GM12878 (cell line): ENCODE measurements at regions not wholly inside any gene's neighbourhood (a gene's known extent, or its start where the extent isn't known, plus 50 kb on each side); places are given as distances from the start of the nearest gene placed in this dataset.

Experiments used
- ATAC-seq: fragments of 200-7000 bp; cut with Tn5 transposase; 3 replicates; pipeline ENCODE4 v1.9.1; 2020; ENCODE audit warnings: mild to moderate bottlenecking, moderate library complexity
- BruUV-seq: library from RNA; stranded (reverse); fragments of 400-500 nt; replicated peaks from 2 replicates; lab custom pipeline; 2021; lab: Mats Ljungman, UMichigan
- CTCF ChIA-PET: fragments of 300-600 bp; sonication (Branson Sonifier 250); formaldehyde crosslinking; extraction: SDS; loops from one replicate; lab custom pipeline; 2021; ENCODE audit warnings: inconsistent platforms; lab: Yijun Ruan, JAX
- POLR2A ChIA-PET: fragments of 350-600 bp; formaldehyde crosslinking; extraction: SDS; loops from one replicate; lab custom pipeline; 2021; ENCODE audit warnings: inconsistent platforms; lab: Charles Lee
- RAD21 ChIA-PET: fragments of 300-600 bp; sonication (Branson Sonifier 250); formaldehyde crosslinking; loops from one replicate; lab custom pipeline; 2023; ENCODE audit warnings: antibody characterized with exemption; ENCODE audit not compliant: unreplicated experiment; lab: Charles Lee
- SMC1A ChIA-PET: fragments of 300-600 bp; sonication (Branson Sonifier 250); formaldehyde crosslinking; loops from one replicate; lab custom pipeline; 2023; ENCODE audit not compliant: unreplicated experiment, uncharacterized antibody; lab: Charles Lee
- DNase-seq: peaks from one replicate; pipeline ENCODE4 v3.0.0-alpha.2; 2011; ENCODE audit warnings: low read depth, low spot score
- FAIRE-seq: peaks from 3 replicates; lab custom pipeline; 2011; peaks lifted over from hg19 to GRCh38; lab: Jason Lieb, UNC
- H2AFZ ChIP-seq: 2 replicates; pipeline ENCODE4 v1.6.0; 2011; ENCODE audit warnings: low read depth, low read length, control low read depth; ENCODE audit not compliant: control insufficient read depth
- H3K27ac ChIP-seq: 2 replicates; pipeline ENCODE4 v1.5.1; 2011; ENCODE audit warnings: control low read depth; ENCODE audit not compliant: control insufficient read depth, insufficient read depth
- H3K27me3 ChIP-seq, 2 experiments: replicated peaks in 1 of 2; 2 replicates each; pipeline versions ENCODE4 v1.6.0 to v1.6.1; 2011; ENCODE audit warnings: low read length in 1 of 2; ENCODE audit not compliant: control insufficient read depth in 2 of 2, insufficient read depth in 2 of 2
- H3K36me3 ChIP-seq, 2 experiments: 2 replicates each; pipeline ENCODE4 v1.5.1; 2011; ENCODE audit warnings: low read length in 1 of 2; ENCODE audit not compliant: control insufficient read depth in 2 of 2, insufficient read depth in 2 of 2
- H3K4me1 ChIP-seq: 2 replicates; pipeline ENCODE4 v1.6.1; 2011; ENCODE audit warnings: mild to moderate bottlenecking, low read length, moderate library complexity, mixed read lengths; ENCODE audit not compliant: control insufficient read depth, insufficient read depth
- H3K4me2 ChIP-seq: 2 replicates; pipeline ENCODE4 v1.6.0; 2011; ENCODE audit warnings: control low read depth; ENCODE audit not compliant: control insufficient read depth, insufficient read depth
- H3K4me3 ChIP-seq: fragments of 200-600 bp; sonication (generic); 2 replicates; pipeline ENCODE4 v1.5.1; 2016
- H3K79me2 ChIP-seq: 2 replicates; pipeline ENCODE4 v1.6.0; 2011; ENCODE audit warnings: low read length; ENCODE audit not compliant: control insufficient read depth, insufficient read depth
- H3K9ac ChIP-seq: 2 replicates; pipeline ENCODE4 v1.8.0; 2011; ENCODE audit warnings: low read length, control low read depth, mixed read lengths; ENCODE audit not compliant: control insufficient read depth, insufficient read depth
- H3K9me3 ChIP-seq: replicated peaks from 3 replicates; pipeline ENCODE4 v1.5.1; 2011; ENCODE audit warnings: mild to moderate bottlenecking, low read length; ENCODE audit not compliant: control insufficient read depth, insufficient read depth
- H4K20me1 ChIP-seq: 2 replicates; pipeline ENCODE4 v1.6.0; 2011; ENCODE audit not compliant: control insufficient read depth, insufficient read depth
- ATF7 ChIP-seq: fragments of 450-650 bp; IDR thresholded peaks from 2 replicates; pipeline ENCODE4 v1.6.1; 2016; ENCODE audit warnings: low read depth, mild to moderate bottlenecking
- BCLAF1 ChIP-seq: fragments of 450-650 bp; IDR thresholded peaks from 2 replicates; pipeline ENCODE4 v1.6.1; 2017; ENCODE audit warnings: antibody characterized with exemption, mild to moderate bottlenecking, moderate library complexity
- DPF2 ChIP-seq: fragments of 450-650 bp; IDR thresholded peaks from 2 replicates; pipeline ENCODE4 v1.6.1; 2017; ENCODE audit warnings: mild to moderate bottlenecking
- EZH2 ChIP-seq: IDR thresholded peaks from 2 replicates; pipeline ENCODE4 v1.6.1; 2012; ENCODE audit warnings: low read depth, mild to moderate bottlenecking, control low read depth, inconsistent platforms, low read length, borderline replicate concordance; ENCODE audit not compliant: control insufficient read depth
- KDM1A ChIP-seq: fragments of 200-600 bp; sonication (generic); IDR thresholded peaks from 2 replicates; pipeline ENCODE4 v1.6.1; 2016; ENCODE audit warnings: borderline replicate concordance
- MEF2B ChIP-seq: fragments of 450-650 bp; IDR thresholded peaks from 2 replicates; pipeline ENCODE4 v1.6.1; 2018; ENCODE audit warnings: mild to moderate bottlenecking, moderate library complexity; ENCODE audit not compliant: partially characterized antibody, poor library complexity, severe bottlenecking
- NFYB ChIP-seq: IDR thresholded peaks from 2 replicates; pipeline ENCODE4 v1.6.1; 2011; ENCODE audit warnings: low read depth, mild to moderate bottlenecking, low read length, improper control_type of control experiment, moderate library complexity; ENCODE audit not compliant: insufficient read depth
- NR2C2 ChIP-seq: IDR thresholded peaks from 2 replicates; pipeline ENCODE4 v1.6.1; 2011; ENCODE audit warnings: borderline replicate concordance, low read depth; ENCODE audit not compliant: control insufficient read depth, insufficient read length
- NRF1 ChIP-seq: conservative IDR thresholded peaks from 2 replicates; pipeline ENCODE4 v1.6.1; 2011; ENCODE audit warnings: mild to moderate bottlenecking, low read depth, low read length, improper control_type of control experiment
- RFX5 ChIP-seq: IDR thresholded peaks from 2 replicates; pipeline ENCODE4 v1.6.1; 2011; ENCODE audit warnings: low read depth, low read length, improper control_type of control experiment
- SKIL ChIP-seq: fragments of 450-650 bp; IDR thresholded peaks from 2 replicates; pipeline ENCODE4 v1.6.1; 2017; ENCODE audit warnings: mild to moderate bottlenecking, low read depth, inconsistent platforms; ENCODE audit not compliant: poor library complexity, severe bottlenecking
- SP1 ChIP-seq: IDR thresholded peaks from one replicate; pipeline ENCODE4 v1.6.1; 2011; ENCODE audit warnings: low read depth, low read length
- TCF12 ChIP-seq: IDR thresholded peaks from 2 replicates; pipeline ENCODE4 v1.6.1; 2011; ENCODE audit warnings: low read depth, mild to moderate bottlenecking, low read length
- TCF7 ChIP-seq: IDR thresholded peaks from 2 replicates; pipeline ENCODE4 v1.6.1; 2014; ENCODE audit warnings: antibody characterized with exemption, borderline replicate concordance
- WGBS: methylation state at CpG from one replicate; pipeline ENCODE4 v1.1.6; 2016; ENCODE audit warnings: low lambda C conversion rate; ENCODE audit not compliant: insufficient replicate concordance, insufficient coverage; ENCODE audit errors: missing lambda C conversion rate; 5-methylcytosine and 5-hydroxymethylcytosine counted together
- in situ Hi-C: fragments of 300-500 bp; cut with MboI; formaldehyde crosslinking; loops from 9 replicates; pipeline ENCODE4 v1.14.3; 2018; ENCODE audit warnings: mixed read lengths
- intact Hi-C: fragments of 100-400 bp; cut with micrococcal nuclease; formaldehyde crosslinking; loops from one replicate; pipeline ENCODE4 v1.14.2; 2022; ENCODE audit not compliant: unreplicated experiment
- TF ChIP-seq, protein P1 (sequence below): fragments of 450-650 bp; IDR thresholded peaks from 2 replicates; pipeline ENCODE4 v1.6.1; 2016; ENCODE audit warnings: mild to moderate bottlenecking

DNA sequence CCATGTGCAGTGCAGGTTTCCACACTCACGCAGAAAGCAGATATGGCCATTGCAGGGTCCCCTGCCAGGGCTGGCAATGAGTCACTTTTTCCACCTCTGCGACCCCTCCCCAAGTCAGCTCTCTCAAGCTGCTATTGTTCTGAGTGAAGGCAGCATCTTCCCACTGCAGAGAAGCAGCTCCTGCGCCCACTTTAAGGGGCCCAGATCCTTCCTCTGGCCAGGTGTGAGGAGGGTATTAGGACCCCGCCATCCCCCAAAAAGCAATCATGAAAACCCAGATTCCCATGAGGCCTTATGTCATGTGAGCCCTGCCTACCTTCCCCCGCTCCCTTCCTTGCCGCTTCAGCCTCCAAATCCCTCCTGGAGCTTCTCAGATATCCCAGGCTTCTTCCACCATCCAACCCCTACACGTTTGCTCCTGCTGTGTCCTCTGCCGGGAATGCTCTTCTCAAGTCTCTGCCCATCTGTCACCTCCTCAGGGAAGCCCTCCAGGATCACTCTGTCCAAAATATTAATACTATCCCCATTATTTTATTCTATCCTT lies 220.3 kb downstream of the NFATC2 start (continued):
- no peak for TF ChIP-seq ATF7
- no peak for TF ChIP-seq DPF2
- no peak for TF ChIP-seq BCLAF1
- TF ChIP-seq MEF2B: no peak

DNA sequence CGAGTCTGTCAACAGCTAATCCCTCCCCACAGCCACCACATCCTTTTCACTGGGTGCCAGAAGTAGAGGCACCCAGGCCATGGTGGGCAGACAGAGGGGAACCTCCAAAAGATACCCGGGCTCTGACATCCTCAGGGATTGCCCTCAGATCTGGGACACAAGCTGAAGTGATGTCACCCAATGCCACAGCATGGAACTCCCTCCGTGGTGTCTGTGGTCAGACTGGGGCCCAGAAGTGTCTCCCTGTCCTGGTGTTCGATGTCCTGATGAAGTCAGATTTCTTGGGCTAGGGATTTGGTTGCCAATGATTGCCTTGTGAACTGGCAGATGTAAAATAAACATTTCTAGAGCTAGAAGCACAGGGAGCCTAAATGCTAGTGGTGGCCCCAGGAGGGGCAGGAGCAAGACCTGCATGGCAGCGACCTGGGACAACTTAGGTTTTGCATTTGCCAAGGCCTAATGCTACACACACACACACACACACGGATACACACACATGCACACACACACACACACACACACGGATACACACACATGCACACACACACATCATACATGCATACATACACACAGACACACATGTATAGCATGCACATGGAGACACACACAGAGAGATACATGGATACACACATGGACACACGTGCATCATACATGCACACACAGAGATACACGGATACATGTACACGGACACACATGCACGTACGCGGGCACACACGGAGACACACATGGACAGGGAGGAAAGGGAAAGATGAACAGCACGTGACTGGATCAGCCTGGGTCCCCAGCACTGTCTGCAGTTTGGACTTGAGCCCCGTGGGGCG lies 221.0 kb downstream of the NFATC2 start:
- CTCF ChIA-PET: interaction anchor here (0.6 to 1.0 kb wide), 3 partner anchors 10 to 274 kb away, joined by 3 to 4 read pairs (median 3); no protein-coding TSS in a partner anchor

More for the DNA sequence above, 221.0 kb downstream of the NFATC2 start:
- ChIA-PET POLR2A (no interaction called here), RAD21 (no interaction called here), SMC1A (no interaction called here)
- H3K9me3 ChIP-seq: no peaks in the 10 kb centered on the region; the same call in 2 of the 3 replicates
- no peaks in the 10 kb centered on the region for H3K36me3 ChIP-seq
- ATAC-seq (no peak), FAIRE-seq (no peak), DNase-seq (no peak)
- intact Hi-C loops: no loop called here
- H2AFZ ChIP-seq: no peak overlapping the region
- no peak overlapping the region for H3K4me2 ChIP-seq
- H3K79me2 ChIP-seq: no peaks in the 10 kb centered on the region
- H3K4me1 ChIP-seq: no peaks in the 10 kb centered on the region
- no peak overlapping the region for H3K27ac ChIP-seq
- no peaks in the 10 kb centered on the region; a peak in 2 of 4 replicates for H3K27me3 ChIP-seq
- TF ChIP-seq NRF1 (no peak), TCF12 (no peak), NFYB (no peak), TCF7 (no peak), KDM1A (no peak), RFX5 (no peak), SP1 (no peak), SKIL (no peak), EZH2 (no peak), MEF2B (no peak), NR2C2 (no peak)
- TF ChIP-seq, protein P1, sequence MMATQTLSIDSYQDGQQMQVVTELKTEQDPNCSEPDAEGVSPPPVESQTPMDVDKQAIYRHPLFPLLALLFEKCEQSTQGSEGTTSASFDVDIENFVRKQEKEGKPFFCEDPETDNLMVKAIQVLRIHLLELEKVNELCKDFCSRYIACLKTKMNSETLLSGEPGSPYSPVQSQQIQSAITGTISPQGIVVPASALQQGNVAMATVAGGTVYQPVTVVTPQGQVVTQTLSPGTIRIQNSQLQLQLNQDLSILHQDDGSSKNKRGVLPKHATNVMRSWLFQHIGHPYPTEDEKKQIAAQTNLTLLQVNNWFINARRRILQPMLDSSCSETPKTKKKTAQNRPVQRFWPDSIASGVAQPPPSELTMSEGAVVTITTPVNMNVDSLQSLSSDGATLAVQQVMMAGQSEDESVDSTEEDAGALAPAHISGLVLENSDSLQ: no peak
- TF ChIP-seq, all 136 proteins: peak for 0
- in situ Hi-C loops: no loop called here
- no peak overlapping the region for H3K9ac ChIP-seq
- no peak overlapping the region for H3K4me3 ChIP-seq
- no TSS peak for BruUV-seq
- no peaks in the 10 kb centered on the region for H4K20me1 ChIP-seq
- WGBS: 48% methylated on average over 17 of the region's 17 CpGs
